ENCODE measurements at regions not wholly inside any gene's neighbourhood (a gene's known extent, or its start where the extent isn't known, plus 50 kb on each side); places are given as distances from the start of the nearest gene placed in this dataset.

- TF ChIP-seq ZNF217 (IDR thresholded peaks at IDR 0.05): no peak
These were observed 78.7 kb downstream of the ETS2 start (continued) for GRCh38 chr21:38884440-38884839.

- ATAC-seq (no peak), FAIRE-seq (no peak), DNase-seq (ENCODE audit: low read depth, low spot score) (no peak)
- H3K27me3 ChIP-seq (replicated peaks in 1 of 2; ENCODE audit: control insufficient read depth in 2 of 2, insufficient read depth in 2 of 2, low read length in 1 of 2): no peaks in the 10 kb centered on the region
- no peaks in the 10 kb centered on the region for H3K79me2 ChIP-seq (ENCODE audit: control insufficient read depth, insufficient read depth, low read length)
- H4K20me1 ChIP-seq (ENCODE audit: control insufficient read depth, insufficient read depth): no peaks in the 10 kb centered on the region
- ChIA-PET RAD21 (ENCODE audit: unreplicated experiment) (no interaction called here), SMC1A (ENCODE audit: uncharacterized antibody, unreplicated experiment) (interaction anchor here (0.5 to 1.2 kb wide), 2 partner anchors 86 to 101 kb away, joined by 3 read pairs; no protein-coding TSS in a partner anchor), CTCF (no interaction called here), POLR2A (no interaction called here)
- H2AFZ ChIP-seq (ENCODE audit: control insufficient read depth, low read depth, low read length): no peak overlapping the region
- H3K27ac ChIP-seq (ENCODE audit: control insufficient read depth, insufficient read depth): no peak overlapping the region
- H3K9me3 ChIP-seq (replicated peaks; ENCODE audit: control insufficient read depth, insufficient read depth, low read length): no peaks in the 10 kb centered on the region; the same call in 2 of the 3 replicates
- H3K4me2 ChIP-seq (ENCODE audit: control insufficient read depth, insufficient read depth): no peak overlapping the region
- TF ChIP-seq KLF5 (IDR thresholded peaks at IDR 0.05; ENCODE audit: partially characterized antibody): no peak
- TF ChIP-seq SREBF2 (IDR thresholded peaks at IDR 0.05; ENCODE audit: low read length): no peak
- no peak for TF ChIP-seq SMAD1 (IDR thresholded peaks at IDR 0.05; ENCODE audit: low read depth, partially characterized antibody)
- no peak for TF ChIP-seq WRNIP1 (IDR thresholded peaks at IDR 0.05; ENCODE audit: borderline replicate concordance, low read depth, low read length)
- no peak for TF ChIP-seq HDAC6 (IDR thresholded peaks at IDR 0.05; ENCODE audit: unreplicated experiment)
- TF ChIP-seq YY1 (IDR thresholded peaks at IDR 0.05; ENCODE audit: low read depth, low read length): no peak
- TF ChIP-seq JUND (IDR thresholded peaks at IDR 0.05; ENCODE audit: low read depth, low read length): no peak
- TF ChIP-seq TARDBP (IDR thresholded peaks at IDR 0.05; ENCODE audit: borderline replicate concordance): no peak
- no peak for TF ChIP-seq CHD1 (IDR thresholded peaks at IDR 0.05; ENCODE audit: low read depth, low read length)
- TF ChIP-seq STAT1 (conservative IDR thresholded peaks at IDR 0.05): no peak
- TF ChIP-seq EED (IDR thresholded peaks at IDR 0.05; ENCODE audit: low read depth): no peak
- no peak for TF ChIP-seq SUZ12 (IDR thresholded peaks at IDR 0.05; ENCODE audit: unreplicated experiment)
- TF ChIP-seq PAX8 (IDR thresholded peaks at IDR 0.05): no peak
- no peak for TF ChIP-seq ASH2L (IDR thresholded peaks at IDR 0.05; ENCODE audit: borderline replicate concordance, low read depth)
- TF ChIP-seq RCOR1 (conservative IDR thresholded peaks at IDR 0.05; ENCODE audit: low read depth, low read length): no peak
- no peak for TF ChIP-seq RUNX3 (IDR thresholded peaks at IDR 0.05; ENCODE audit: low read length)
- TF ChIP-seq SMC3 (IDR thresholded peaks at IDR 0.05; ENCODE audit: borderline replicate concordance, low read length): no peak
- no peak for TF ChIP-seq USF2 (IDR thresholded peaks at IDR 0.05; ENCODE audit: borderline replicate concordance, low read depth, low read length)
- no peak overlapping the region for H3K4me3 ChIP-seq
- in situ Hi-C loops (cut with MboI) (no loop called here), intact Hi-C loops (cut with micrococcal nuclease; ENCODE audit: unreplicated experiment) (no loop called here)
- no peaks in the 10 kb centered on the region for H3K36me3 ChIP-seq (ENCODE audit: control insufficient read depth in 2 of 2, insufficient read depth in 2 of 2, low read length in 1 of 2)
- BruUV-seq (replicated peaks): no TSS peak
- no peak overlapping the region for H3K9ac ChIP-seq (ENCODE audit: control insufficient read depth, insufficient read depth, low read length)
- no peaks in the 10 kb centered on the region for H3K4me1 ChIP-seq (ENCODE audit: control insufficient read depth, insufficient read depth, low read length)
These were observed 77.4 kb downstream of the ETS2 start for GRCh38 chr21:38883142-38883541.

Measured in GM12878 (cell line).